Testis (tissue), 2 donors: ENCODE measurements at regions not wholly inside any gene's neighbourhood (a gene's known extent, or its start where the extent isn't known, plus 50 kb on each side); places are given as distances from the start of the nearest gene placed in this dataset.
"Not testable (repeated sequence)": the region's sequence is repeated elsewhere in the genome, so short reads cannot be mapped to it uniquely, and the experiment has no call there.

ENCODE experiments used
- POLR2A ChIP-seq: fragments of 450-650 bp; IDR thresholded peaks from one replicate; pipeline ENCODE4 v1.6.1; 2017; ENCODE audit warnings: antibody characterized with exemption, mild to moderate bottlenecking, moderate library complexity
- TF ChIP-seq, protein P1 (sequence below), 3 experiments: fragments of 450-650 bp in 2 of 3; fragments of 200-600 bp in 1 of 3; sonication (generic) in 1 of 3; IDR thresholded peaks; one replicate each; pipeline ENCODE4 v1.5.1; 2016 to 2019; ENCODE audit warnings: antibody characterized with exemption in 3 of 3, mild to moderate bottlenecking in 2 of 3, moderate library complexity in 1 of 3

- TF ChIP-seq, protein P1, sequence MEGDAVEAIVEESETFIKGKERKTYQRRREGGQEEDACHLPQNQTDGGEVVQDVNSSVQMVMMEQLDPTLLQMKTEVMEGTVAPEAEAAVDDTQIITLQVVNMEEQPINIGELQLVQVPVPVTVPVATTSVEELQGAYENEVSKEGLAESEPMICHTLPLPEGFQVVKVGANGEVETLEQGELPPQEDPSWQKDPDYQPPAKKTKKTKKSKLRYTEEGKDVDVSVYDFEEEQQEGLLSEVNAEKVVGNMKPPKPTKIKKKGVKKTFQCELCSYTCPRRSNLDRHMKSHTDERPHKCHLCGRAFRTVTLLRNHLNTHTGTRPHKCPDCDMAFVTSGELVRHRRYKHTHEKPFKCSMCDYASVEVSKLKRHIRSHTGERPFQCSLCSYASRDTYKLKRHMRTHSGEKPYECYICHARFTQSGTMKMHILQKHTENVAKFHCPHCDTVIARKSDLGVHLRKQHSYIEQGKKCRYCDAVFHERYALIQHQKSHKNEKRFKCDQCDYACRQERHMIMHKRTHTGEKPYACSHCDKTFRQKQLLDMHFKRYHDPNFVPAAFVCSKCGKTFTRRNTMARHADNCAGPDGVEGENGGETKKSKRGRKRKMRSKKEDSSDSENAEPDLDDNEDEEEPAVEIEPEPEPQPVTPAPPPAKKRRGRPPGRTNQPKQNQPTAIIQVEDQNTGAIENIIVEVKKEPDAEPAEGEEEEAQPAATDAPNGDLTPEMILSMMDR (IDR thresholded peaks at IDR 0.05): not testable (repeated sequence)
- TF ChIP-seq POLR2A: not testable (repeated sequence)
These were observed 156.4 kb downstream of the OTUD1 start for GRCh38 chr10:23595278-23595677.
